Body of pancreas (tissue), 4 donors: ENCODE measurements at regions not wholly inside any gene's neighbourhood (a gene's known extent, or its start where the extent isn't known, plus 50 kb on each side); places are given as distances from the start of the nearest gene placed in this dataset.

Source experiments
- POLR2A ChIP-seq, 3 donors: fragments of 450-650 bp; IDR thresholded peaks; one replicate each; pipeline ENCODE4 v1.6.1; 2016; ENCODE audit warnings: antibody characterized with exemption in 3 of 3, mild to moderate bottlenecking in 2 of 3
- TF ChIP-seq, protein P1 (sequence below), 7 experiments: fragments of 450-650 bp in 4 of 7; fragments of 200-600 bp in 3 of 7; sonication (generic) in 3 of 7; IDR thresholded peaks; one replicate each; pipeline ENCODE4 v1.5.1; 2016 to 2019; ENCODE audit warnings: antibody characterized with exemption in 7 of 7

DNA sequence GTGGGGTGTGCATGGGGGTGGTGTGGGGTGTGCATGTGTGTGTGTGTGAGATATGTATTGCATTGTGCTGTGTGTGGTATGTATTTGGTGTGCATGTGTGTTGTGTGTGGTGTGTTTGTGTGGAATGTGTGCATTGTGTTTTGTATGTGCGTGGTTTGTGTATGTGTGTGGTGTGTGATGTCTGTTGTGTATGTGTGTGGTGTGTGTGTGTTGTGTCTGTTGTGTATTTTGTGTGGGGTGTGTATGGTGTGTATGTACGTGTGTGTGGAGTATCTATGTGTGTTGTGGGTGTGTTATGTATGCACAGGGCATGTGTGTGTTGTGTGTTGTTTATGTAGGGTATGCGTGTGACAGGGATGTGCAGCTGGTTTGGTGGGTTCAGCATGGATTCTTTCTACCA is 67.8 kb upstream of the COG2 start:
- no peak for TF ChIP-seq POLR2A (IDR thresholded peaks at IDR 0.05)
- TF ChIP-seq, protein P1, sequence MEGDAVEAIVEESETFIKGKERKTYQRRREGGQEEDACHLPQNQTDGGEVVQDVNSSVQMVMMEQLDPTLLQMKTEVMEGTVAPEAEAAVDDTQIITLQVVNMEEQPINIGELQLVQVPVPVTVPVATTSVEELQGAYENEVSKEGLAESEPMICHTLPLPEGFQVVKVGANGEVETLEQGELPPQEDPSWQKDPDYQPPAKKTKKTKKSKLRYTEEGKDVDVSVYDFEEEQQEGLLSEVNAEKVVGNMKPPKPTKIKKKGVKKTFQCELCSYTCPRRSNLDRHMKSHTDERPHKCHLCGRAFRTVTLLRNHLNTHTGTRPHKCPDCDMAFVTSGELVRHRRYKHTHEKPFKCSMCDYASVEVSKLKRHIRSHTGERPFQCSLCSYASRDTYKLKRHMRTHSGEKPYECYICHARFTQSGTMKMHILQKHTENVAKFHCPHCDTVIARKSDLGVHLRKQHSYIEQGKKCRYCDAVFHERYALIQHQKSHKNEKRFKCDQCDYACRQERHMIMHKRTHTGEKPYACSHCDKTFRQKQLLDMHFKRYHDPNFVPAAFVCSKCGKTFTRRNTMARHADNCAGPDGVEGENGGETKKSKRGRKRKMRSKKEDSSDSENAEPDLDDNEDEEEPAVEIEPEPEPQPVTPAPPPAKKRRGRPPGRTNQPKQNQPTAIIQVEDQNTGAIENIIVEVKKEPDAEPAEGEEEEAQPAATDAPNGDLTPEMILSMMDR (IDR thresholded peaks at IDR 0.05) = no peak
